OCI-LY1 (cell line): ENCODE measurements at regions not wholly inside any gene's neighbourhood (a gene's known extent, or its start where the extent isn't known, plus 50 kb on each side); places are given as distances from the start of the nearest gene placed in this dataset.

ENCODE experiments used
- H2AFZ ChIP-seq: fragments of 200-600 bp; sonication (generic), shearing (Covaris generic); 2 replicates; pipeline ENCODE4 v1.6.0; 2014; ENCODE audit warnings: antibody characterized with exemption, mild to moderate bottlenecking, low read length
- H3F3A ChIP-seq: fragments of 200-600 bp; sonication (generic), shearing (Covaris generic); 2 replicates; pipeline ENCODE4 v1.6.0; 2014; ENCODE audit warnings: mild to moderate bottlenecking, antibody characterized with exemption, low read length, moderate library complexity; ENCODE audit not compliant: insufficient read depth
- H3K27ac ChIP-seq: fragments of 200-600 bp; sonication (generic); 2 replicates; pipeline ENCODE4 v1.5.1; 2014; ENCODE audit warnings: low read length, mixed run types, mild to moderate bottlenecking, low read depth; ENCODE audit not compliant: poor library complexity, severe bottlenecking
- H3K27me3 ChIP-seq: fragments of 200-600 bp; sonication (generic); 2 replicates; pipeline ENCODE4 v1.6.0; 2014; ENCODE audit warnings: antibody characterized with exemption, mild to moderate bottlenecking, low read length, moderate library complexity; ENCODE audit not compliant: insufficient read depth
- H3K36me3 ChIP-seq: fragments of 200-600 bp; sonication (generic); 2 replicates; pipeline ENCODE4 v1.6.1; 2014; ENCODE audit warnings: mild to moderate bottlenecking, antibody characterized with exemption, low read length, moderate library complexity, mixed read lengths; ENCODE audit not compliant: insufficient read depth
- H3K4me1 ChIP-seq: fragments of 200-600 bp; sonication (generic); 2 replicates; pipeline ENCODE4 v1.5.1; 2014; ENCODE audit warnings: mild to moderate bottlenecking, low read length, moderate library complexity; ENCODE audit not compliant: insufficient read depth, severe bottlenecking
- H3K4me2 ChIP-seq: fragments of 200-600 bp; sonication (generic), shearing (Covaris generic); 2 replicates; pipeline ENCODE4 v1.6.1; 2014; ENCODE audit warnings: low read length
- H3K4me3 ChIP-seq: fragments of 200-600 bp; sonication (generic); 2 replicates; pipeline ENCODE4 v1.5.1; 2014; ENCODE audit warnings: low read length, low read depth, mild to moderate bottlenecking, mixed read lengths; ENCODE audit not compliant: poor library complexity, severe bottlenecking
- H3K79me2 ChIP-seq: fragments of 200-600 bp; shearing (Covaris generic); 2 replicates; pipeline ENCODE4 v1.6.1; 2016; ENCODE audit warnings: mixed run types, low read length, mixed read lengths; ENCODE audit not compliant: insufficient read depth
- H3K9ac ChIP-seq: fragments of 200-600 bp; sonication (generic), shearing (Covaris generic); 2 replicates; pipeline ENCODE4 v1.6.1; 2014; ENCODE audit warnings: mild to moderate bottlenecking, low read length, mixed read lengths
- H3K9me2 ChIP-seq: fragments of 200-600 bp; sonication (generic), shearing (Covaris generic); 2 replicates; pipeline ENCODE4 v1.6.1; 2014; ENCODE audit warnings: low read depth, mild to moderate bottlenecking, low read length, mixed read lengths
- H3K9me3 ChIP-seq: fragments of 200-600 bp; shearing (Covaris generic); 2 replicates; pipeline ENCODE4 v1.6.1; 2014; ENCODE audit warnings: low read length, mixed read lengths
- H4K20me1 ChIP-seq: fragments of 200-600 bp; sonication (generic), shearing (Covaris generic); 2 replicates; pipeline ENCODE4 v1.6.0; 2016; ENCODE audit warnings: mild to moderate bottlenecking, low read length; ENCODE audit not compliant: insufficient read depth
- EZH2 ChIP-seq: fragments of 200-600 bp; sonication (generic), shearing (Covaris generic); IDR thresholded peaks from 2 replicates; pipeline ENCODE4 v1.8.0; 2017; ENCODE audit warnings: borderline replicate concordance, mixed run types, mild to moderate bottlenecking, antibody characterized with exemption, low read length, moderate library complexity, mixed read lengths
- TF ChIP-seq, protein P1 (sequence below): fragments of 200-600 bp; sonication (generic), shearing (Covaris generic); IDR thresholded peaks from 2 replicates; pipeline ENCODE4 v1.5.1; 2017; ENCODE audit warnings: mild to moderate bottlenecking, antibody characterized with exemption, low read length, moderate library complexity, mixed read lengths

DNA sequence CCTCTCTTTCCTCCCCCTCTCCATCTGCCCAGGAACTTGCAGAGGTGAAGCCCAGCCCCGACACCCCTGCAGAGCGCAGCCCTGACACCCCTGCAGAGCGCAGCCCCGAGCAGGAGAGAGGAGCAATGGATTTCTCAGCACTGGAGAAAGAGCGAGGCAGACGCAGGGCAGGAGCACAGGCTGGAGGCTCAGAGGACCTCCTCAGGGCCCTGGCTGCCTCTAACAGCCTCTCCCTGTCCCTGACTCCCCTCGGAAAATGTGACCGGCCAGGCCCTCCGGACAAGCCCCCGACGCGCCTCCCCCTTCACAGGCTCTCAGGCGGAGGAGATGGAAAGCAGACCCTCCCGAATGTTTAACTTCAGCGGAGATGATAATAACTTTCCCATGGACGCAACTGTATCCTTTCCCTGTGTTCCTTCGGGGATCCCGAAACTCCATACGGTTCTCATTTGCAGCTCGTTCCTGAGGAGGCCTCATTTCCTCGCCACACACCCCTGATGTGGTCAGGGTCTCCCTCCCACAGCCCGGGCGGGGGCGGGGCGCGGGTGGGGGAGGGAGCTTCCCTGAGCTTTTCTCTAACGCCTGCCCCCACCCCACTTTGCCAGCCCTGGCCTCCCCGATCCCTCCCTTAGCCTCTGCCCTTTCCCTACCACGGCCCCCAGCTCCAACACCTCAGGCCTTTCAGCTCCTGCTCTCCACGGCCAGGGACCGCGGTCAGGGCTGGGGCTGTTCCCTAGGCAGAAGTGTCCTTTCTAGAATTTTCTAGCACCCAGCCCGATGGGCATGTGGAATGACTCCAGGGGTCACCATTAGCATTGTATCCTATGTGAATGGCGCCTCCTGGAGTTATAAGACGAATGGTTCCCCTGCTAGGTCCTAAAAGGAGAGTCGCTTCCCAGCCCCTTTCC is 201.1 kb upstream of the BCOR start:
- H3K9me3 ChIP-seq, result no peaks in the 10 kb centered on the region
- H3K4me3 ChIP-seq, result no peak overlapping the region
- TF ChIP-seq, protein P1, sequence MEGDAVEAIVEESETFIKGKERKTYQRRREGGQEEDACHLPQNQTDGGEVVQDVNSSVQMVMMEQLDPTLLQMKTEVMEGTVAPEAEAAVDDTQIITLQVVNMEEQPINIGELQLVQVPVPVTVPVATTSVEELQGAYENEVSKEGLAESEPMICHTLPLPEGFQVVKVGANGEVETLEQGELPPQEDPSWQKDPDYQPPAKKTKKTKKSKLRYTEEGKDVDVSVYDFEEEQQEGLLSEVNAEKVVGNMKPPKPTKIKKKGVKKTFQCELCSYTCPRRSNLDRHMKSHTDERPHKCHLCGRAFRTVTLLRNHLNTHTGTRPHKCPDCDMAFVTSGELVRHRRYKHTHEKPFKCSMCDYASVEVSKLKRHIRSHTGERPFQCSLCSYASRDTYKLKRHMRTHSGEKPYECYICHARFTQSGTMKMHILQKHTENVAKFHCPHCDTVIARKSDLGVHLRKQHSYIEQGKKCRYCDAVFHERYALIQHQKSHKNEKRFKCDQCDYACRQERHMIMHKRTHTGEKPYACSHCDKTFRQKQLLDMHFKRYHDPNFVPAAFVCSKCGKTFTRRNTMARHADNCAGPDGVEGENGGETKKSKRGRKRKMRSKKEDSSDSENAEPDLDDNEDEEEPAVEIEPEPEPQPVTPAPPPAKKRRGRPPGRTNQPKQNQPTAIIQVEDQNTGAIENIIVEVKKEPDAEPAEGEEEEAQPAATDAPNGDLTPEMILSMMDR, result peak; percentile 18; the same call in 1 of the 2 replicates
- TF ChIP-seq EZH2, result no peak
- no peaks in the 10 kb centered on the region for H3K9me2 ChIP-seq
- H3F3A ChIP-seq, result no peaks in the 10 kb centered on the region
- H3K27ac ChIP-seq, result no peak overlapping the region
- H3K4me2 ChIP-seq, result no peak overlapping the region; the same call in 1 of the 2 replicates
- H3K36me3 ChIP-seq, result no peaks in the 10 kb centered on the region
- H3K4me1 ChIP-seq, result no peaks in the 10 kb centered on the region
- H4K20me1 ChIP-seq, result no peaks in the 10 kb centered on the region
- no peak overlapping the region for H3K9ac ChIP-seq
- no peaks in the 10 kb centered on the region for H3K79me2 ChIP-seq
- no peaks in the 10 kb centered on the region for H3K27me3 ChIP-seq
- H2AFZ ChIP-seq, result no peak overlapping the region

DNA sequence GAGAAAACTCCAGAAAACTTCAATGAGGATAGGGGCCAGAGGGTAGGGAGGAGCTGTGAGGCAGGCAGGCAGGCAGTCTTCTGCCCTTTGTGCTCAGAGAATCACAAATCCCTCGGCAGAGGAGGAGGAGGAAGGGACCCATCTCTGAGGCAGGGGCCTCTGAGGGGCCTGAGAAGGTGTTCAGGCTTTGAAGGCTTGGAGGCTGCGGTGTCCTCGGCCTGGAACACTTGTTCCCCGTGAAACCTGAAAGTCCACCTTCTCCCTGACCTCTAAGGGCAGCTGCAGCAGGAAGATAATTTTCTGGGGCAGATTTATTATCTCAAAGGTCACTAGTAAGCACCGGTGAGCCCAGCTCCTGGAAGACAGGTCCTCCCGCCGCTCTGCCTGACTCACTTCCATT is 200.3 kb upstream of the BCOR start:
- TF ChIP-seq, protein P1, result no peak
- TF ChIP-seq EZH2, result no peak

DNA sequence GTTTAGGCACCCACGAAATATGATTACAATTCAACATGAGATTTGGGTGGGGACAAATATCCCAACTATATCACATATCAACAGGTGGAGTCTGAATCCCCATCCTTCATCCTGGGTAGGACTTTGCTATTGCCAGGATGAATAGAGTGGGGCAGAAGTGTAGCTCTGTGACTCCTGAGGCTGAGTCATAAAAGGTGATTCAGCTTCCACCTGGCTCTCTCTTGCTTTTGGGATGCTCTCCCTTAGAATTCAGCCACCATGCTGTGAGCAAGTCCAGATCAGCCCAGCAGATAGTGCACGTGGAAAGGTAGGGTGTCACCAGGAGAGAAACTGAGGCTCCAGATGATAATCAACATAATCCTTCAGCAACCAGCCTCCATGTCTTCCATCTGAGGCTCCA is 193.8 kb upstream of the BCOR start:
- Histone ChIP-seq H3K4me2 (no peak overlapping the region), H3K79me2 (no peaks in the 10 kb centered on the region), H3K27ac (no peak overlapping the region), H3F3A (no peaks in the 10 kb centered on the region), H3K9ac (no peak overlapping the region), H3K4me3 (no peak overlapping the region), H4K20me1 (no peaks in the 10 kb centered on the region), H3K4me1 (no peaks in the 10 kb centered on the region), H3K27me3 (no peaks in the 10 kb centered on the region), H2AFZ (no peak overlapping the region), H3K9me2 (no peaks in the 10 kb centered on the region), H3K9me3 (no peaks in the 10 kb centered on the region), H3K36me3 (no peaks in the 10 kb centered on the region)
- TF ChIP-seq, protein P1, result no peak
- TF ChIP-seq EZH2, result no peak

More for the DNA sequence above, 200.3 kb upstream of the BCOR start:
- no peak overlapping the region for H3K4me2 ChIP-seq
- H3K9me2 ChIP-seq, result no peaks in the 10 kb centered on the region
- no peaks in the 10 kb centered on the region for H3K27me3 ChIP-seq
- no peaks in the 10 kb centered on the region for H3K36me3 ChIP-seq
- H3K27ac ChIP-seq, result no peak overlapping the region
- H3K79me2 ChIP-seq, result no peaks in the 10 kb centered on the region
- no peaks in the 10 kb centered on the region for H3K4me1 ChIP-seq
- H3F3A ChIP-seq, result no peaks in the 10 kb centered on the region
- H4K20me1 ChIP-seq, result no peaks in the 10 kb centered on the region
- no peak overlapping the region for H2AFZ ChIP-seq
- no peaks in the 10 kb centered on the region for H3K9me3 ChIP-seq
- H3K4me3 ChIP-seq, result no peak overlapping the region
- H3K9ac ChIP-seq, result no peak overlapping the region
